HepG2 (cell line): ENCODE measurements at regions not wholly inside any gene's neighbourhood (a gene's known extent, or its start where the extent isn't known, plus 50 kb on each side); places are given as distances from the start of the nearest gene placed in this dataset.

Source experiments
- ARNT2 ChIP-seq: sonication (generic); formaldehyde crosslinking; IDR thresholded peaks from 2 replicates; pipeline ENCODE4 v1.8.0; 2022; ENCODE audit warnings: mild to moderate bottlenecking, low read depth, missing genetic modification reagents, moderate library complexity
- CEBPG ChIP-seq: IDR thresholded peaks from 2 replicates; pipeline ENCODE4 v1.6.1; 2016
- FOXM1 ChIP-seq: sonication (generic); formaldehyde crosslinking; IDR thresholded peaks from 2 replicates; pipeline ENCODE4 v1.5.0; 2020; ENCODE audit warnings: missing genetic modification reagents
- JUNB ChIP-seq: sonication (generic); formaldehyde crosslinking; IDR thresholded peaks from 2 replicates; pipeline ENCODE4 v1.8.0; 2022; ENCODE audit warnings: missing genetic modification reagents, mild to moderate bottlenecking, borderline replicate concordance
- MTF1 ChIP-seq: sonication (generic); formaldehyde crosslinking; IDR thresholded peaks from 2 replicates; pipeline ENCODE4 v1.5.0; 2020; ENCODE audit warnings: missing genetic modification reagents
- NBN ChIP-seq: fragments of 450-650 bp; conservative IDR thresholded peaks from 2 replicates; pipeline ENCODE4 v1.6.1; 2017
- PAX8 ChIP-seq: sonication (generic); formaldehyde crosslinking; IDR thresholded peaks from 2 replicates; pipeline ENCODE4 v1.8.0; 2022; ENCODE audit warnings: mild to moderate bottlenecking, missing genetic modification reagents, borderline replicate concordance
- PHF21A ChIP-seq: sonication (generic); formaldehyde crosslinking; IDR thresholded peaks from 2 replicates; pipeline ENCODE4 v1.5.0; 2020; ENCODE audit warnings: mild to moderate bottlenecking, missing genetic modification reagents
- POLR2AphosphoS5 ChIP-seq: IDR thresholded peaks from 2 replicates; pipeline ENCODE4 v1.6.1; 2012; ENCODE audit warnings: low read depth, low read length
- ZNF124 ChIP-seq: sonication (generic); formaldehyde crosslinking; IDR thresholded peaks from 2 replicates; pipeline ENCODE4 v1.4.0; 2020; ENCODE audit warnings: missing genetic modification reagents
- ZNF501 ChIP-seq: sonication (generic); formaldehyde crosslinking; IDR thresholded peaks from 2 replicates; pipeline ENCODE4 v1.5.1; 2020; ENCODE audit warnings: mild to moderate bottlenecking, moderate library complexity, missing genetic modification reagents
- ZNF552 ChIP-seq: sonication (generic); formaldehyde crosslinking; IDR thresholded peaks from 2 replicates; pipeline ENCODE4 v1.9.0; 2022; ENCODE audit warnings: missing genetic modification reagents, mild to moderate bottlenecking, borderline replicate concordance
- ZNF841 ChIP-seq: sonication (generic); formaldehyde crosslinking; IDR thresholded peaks from 2 replicates; pipeline ENCODE4 v1.8.1; 2023; ENCODE audit warnings: missing genetic modification reagents, borderline replicate concordance
- TF ChIP-seq, protein P1 (sequence below): IDR thresholded peaks from 2 replicates; pipeline ENCODE4 v1.6.1; 2012; ENCODE audit warnings: inconsistent platforms
- TF ChIP-seq, protein P2 (sequence below): sonication (generic); formaldehyde crosslinking; IDR thresholded peaks from 2 replicates; pipeline ENCODE4 v1.8.0; 2022; ENCODE audit warnings: missing genetic modification reagents, mild to moderate bottlenecking, moderate library complexity, borderline replicate concordance
- TF ChIP-seq, protein P3 (sequence below): sonication (generic); formaldehyde crosslinking; IDR thresholded peaks from 2 replicates; pipeline ENCODE4 v1.8.0; 2022; ENCODE audit warnings: low read depth, missing genetic modification reagents
- TF ChIP-seq, protein P4 (sequence below): sonication (generic); formaldehyde crosslinking; conservative IDR thresholded peaks from 2 replicates; pipeline ENCODE4 v1.4.0; 2020; ENCODE audit warnings: missing genetic modification reagents
- TF ChIP-seq, protein P5 (sequence below): sonication (generic); formaldehyde crosslinking; IDR thresholded peaks from 2 replicates; pipeline ENCODE4 v1.8.1; 2023; ENCODE audit warnings: mild to moderate bottlenecking, missing genetic modification reagents
- TF ChIP-seq, protein P6 (sequence below): sonication (generic); formaldehyde crosslinking; IDR thresholded peaks from 2 replicates; pipeline ENCODE4 v1.5.0; 2020; ENCODE audit warnings: mild to moderate bottlenecking, missing genetic modification reagents
- TF ChIP-seq, protein P7 (sequence below): sonication (generic); formaldehyde crosslinking; IDR thresholded peaks from 2 replicates; pipeline ENCODE4 v1.4.0; 2020; ENCODE audit warnings: mild to moderate bottlenecking, missing genetic modification reagents

DNA sequence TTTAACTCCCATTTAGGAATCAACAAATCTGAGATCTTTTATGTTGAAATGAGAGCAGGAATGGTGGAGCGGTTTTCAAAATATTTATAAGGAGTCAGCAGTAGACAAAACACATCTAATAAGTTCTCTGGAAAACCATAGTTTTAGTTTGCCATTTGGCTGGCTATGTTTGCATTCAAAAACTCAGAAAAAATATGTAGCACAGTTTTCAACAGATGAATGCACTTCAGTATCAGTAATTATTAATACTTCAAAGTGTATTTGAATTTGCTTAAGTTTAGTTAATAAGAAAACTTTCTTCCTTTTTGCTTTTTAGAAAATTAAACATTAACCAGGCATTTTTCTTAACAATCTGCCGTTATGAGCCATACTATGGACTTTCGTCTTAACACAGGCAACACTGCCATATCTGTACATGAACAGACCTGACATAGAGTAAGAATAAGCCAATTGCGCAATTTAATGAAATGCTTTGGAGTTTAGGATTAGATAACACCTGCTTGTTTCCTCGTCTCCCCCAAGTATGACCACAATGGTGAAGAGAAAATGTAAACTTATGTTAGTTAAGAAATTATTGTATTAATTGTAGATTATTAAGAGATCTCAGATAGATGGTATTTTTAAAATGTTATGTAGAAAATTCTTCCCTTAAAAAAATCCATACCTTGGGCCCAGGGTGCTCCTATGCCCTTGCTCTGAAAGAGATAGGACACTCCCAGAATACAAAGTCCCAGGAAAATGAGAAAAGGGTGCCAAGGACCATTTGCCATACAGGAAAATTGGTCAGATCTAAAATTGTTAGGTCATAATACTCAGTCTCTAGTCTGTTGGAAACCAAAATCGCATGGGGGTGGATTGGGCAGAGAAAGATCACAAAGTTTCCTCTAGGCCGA, 552.3 kb upstream of the ARGLU1 start (continued):
- TF ChIP-seq, protein P1, sequence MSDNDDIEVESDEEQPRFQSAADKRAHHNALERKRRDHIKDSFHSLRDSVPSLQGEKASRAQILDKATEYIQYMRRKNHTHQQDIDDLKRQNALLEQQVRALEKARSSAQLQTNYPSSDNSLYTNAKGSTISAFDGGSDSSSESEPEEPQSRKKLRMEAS: no peak
- TF ChIP-seq POLR2AphosphoS5: no peak
- no peak for TF ChIP-seq FOXM1 (CRISPR knock-in tag)
- TF ChIP-seq, protein P2, sequence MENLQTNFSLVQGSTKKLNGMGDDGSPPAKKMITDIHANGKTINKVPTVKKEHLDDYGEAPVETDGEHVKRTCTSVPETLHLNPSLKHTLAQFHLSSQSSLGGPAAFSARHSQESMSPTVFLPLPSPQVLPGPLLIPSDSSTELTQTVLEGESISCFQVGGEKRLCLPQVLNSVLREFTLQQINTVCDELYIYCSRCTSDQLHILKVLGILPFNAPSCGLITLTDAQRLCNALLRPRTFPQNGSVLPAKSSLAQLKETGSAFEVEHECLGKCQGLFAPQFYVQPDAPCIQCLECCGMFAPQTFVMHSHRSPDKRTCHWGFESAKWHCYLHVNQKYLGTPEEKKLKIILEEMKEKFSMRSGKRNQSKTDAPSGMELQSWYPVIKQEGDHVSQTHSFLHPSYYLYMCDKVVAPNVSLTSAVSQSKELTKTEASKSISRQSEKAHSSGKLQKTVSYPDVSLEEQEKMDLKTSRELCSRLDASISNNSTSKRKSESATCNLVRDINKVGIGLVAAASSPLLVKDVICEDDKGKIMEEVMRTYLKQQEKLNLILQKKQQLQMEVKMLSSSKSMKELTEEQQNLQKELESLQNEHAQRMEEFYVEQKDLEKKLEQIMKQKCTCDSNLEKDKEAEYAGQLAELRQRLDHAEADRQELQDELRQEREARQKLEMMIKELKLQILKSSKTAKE (CRISPR knock-in tag): no peak
- no peak for TF ChIP-seq JUNB (CRISPR knock-in tag)
- TF ChIP-seq CEBPG: peak; percentile 99
- no peak for TF ChIP-seq NBN
- TF ChIP-seq, protein P3, sequence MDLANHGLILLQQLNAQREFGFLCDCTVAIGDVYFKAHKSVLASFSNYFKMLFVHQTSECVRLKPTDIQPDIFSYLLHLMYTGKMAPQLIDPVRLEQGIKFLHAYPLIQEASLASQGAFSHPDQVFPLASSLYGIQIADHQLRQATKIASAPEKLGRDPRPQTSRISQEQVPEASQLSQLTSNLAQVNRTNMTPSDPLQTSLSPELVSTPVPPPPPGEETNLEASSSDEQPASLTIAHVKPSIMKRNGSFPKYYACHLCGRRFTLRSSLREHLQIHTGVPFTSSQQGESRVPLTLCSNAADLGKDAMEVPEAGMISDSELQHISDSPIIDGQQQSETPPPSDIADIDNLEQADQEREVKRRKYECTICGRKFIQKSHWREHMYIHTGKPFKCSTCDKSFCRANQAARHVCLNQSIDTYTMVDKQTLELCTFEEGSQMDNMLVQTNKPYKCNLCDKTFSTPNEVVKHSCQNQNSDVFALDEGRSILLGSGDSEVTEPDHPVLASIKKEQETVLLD (CRISPR knock-in tag): no peak
- TF ChIP-seq, protein P4, sequence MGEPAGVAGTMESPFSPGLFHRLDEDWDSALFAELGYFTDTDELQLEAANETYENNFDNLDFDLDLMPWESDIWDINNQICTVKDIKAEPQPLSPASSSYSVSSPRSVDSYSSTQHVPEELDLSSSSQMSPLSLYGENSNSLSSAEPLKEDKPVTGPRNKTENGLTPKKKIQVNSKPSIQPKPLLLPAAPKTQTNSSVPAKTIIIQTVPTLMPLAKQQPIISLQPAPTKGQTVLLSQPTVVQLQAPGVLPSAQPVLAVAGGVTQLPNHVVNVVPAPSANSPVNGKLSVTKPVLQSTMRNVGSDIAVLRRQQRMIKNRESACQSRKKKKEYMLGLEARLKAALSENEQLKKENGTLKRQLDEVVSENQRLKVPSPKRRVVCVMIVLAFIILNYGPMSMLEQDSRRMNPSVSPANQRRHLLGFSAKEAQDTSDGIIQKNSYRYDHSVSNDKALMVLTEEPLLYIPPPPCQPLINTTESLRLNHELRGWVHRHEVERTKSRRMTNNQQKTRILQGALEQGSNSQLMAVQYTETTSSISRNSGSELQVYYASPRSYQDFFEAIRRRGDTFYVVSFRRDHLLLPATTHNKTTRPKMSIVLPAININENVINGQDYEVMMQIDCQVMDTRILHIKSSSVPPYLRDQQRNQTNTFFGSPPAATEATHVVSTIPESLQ (CRISPR knock-in tag): no peak
- no peak for TF ChIP-seq ZNF841
- TF ChIP-seq PAX8: no peak
- TF ChIP-seq ZNF124 (CRISPR knock-in tag): no peak
- TF ChIP-seq, protein P5, sequence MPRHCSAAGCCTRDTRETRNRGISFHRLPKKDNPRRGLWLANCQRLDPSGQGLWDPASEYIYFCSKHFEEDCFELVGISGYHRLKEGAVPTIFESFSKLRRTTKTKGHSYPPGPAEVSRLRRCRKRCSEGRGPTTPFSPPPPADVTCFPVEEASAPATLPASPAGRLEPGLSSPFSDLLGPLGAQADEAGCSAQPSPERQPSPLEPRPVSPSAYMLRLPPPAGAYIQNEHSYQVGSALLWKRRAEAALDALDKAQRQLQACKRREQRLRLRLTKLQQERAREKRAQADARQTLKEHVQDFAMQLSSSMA: no peak
- TF ChIP-seq, protein P6, sequence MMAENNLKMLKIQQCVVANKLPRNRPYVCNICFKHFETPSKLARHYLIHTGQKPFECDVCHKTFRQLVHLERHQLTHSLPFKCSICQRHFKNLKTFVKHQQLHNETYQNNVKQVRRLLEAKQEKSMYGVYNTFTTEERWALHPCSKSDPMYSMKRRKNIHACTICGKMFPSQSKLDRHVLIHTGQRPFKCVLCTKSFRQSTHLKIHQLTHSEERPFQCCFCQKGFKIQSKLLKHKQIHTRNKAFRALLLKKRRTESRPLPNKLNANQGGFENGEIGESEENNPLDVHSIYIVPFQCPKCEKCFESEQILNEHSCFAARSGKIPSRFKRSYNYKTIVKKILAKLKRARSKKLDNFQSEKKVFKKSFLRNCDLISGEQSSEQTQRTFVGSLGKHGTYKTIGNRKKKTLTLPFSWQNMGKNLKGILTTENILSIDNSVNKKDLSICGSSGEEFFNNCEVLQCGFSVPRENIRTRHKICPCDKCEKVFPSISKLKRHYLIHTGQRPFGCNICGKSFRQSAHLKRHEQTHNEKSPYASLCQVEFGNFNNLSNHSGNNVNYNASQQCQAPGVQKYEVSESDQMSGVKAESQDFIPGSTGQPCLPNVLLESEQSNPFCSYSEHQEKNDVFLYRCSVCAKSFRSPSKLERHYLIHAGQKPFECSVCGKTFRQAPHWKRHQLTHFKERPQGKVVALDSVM (CRISPR knock-in tag): no peak
- TF ChIP-seq ZNF552: no peak
- TF ChIP-seq ZNF501 (CRISPR knock-in tag): no peak
- TF ChIP-seq ARNT2 (CRISPR knock-in tag): no peak
- TF ChIP-seq MTF1 (CRISPR knock-in tag): no peak
- TF ChIP-seq PHF21A (CRISPR knock-in tag): 0 out of 2 replicates have a peak, but pooled peaks have one; percentile 17
- TF ChIP-seq, protein P7, sequence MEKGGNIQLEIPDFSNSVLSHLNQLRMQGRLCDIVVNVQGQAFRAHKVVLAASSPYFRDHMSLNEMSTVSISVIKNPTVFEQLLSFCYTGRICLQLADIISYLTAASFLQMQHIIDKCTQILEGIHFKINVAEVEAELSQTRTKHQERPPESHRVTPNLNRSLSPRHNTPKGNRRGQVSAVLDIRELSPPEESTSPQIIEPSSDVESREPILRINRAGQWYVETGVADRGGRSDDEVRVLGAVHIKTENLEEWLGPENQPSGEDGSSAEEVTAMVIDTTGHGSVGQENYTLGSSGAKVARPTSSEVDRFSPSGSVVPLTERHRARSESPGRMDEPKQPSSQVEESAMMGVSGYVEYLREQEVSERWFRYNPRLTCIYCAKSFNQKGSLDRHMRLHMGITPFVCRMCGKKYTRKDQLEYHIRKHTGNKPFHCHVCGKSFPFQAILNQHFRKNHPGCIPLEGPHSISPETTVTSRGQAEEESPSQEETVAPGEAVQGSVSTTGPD (CRISPR knock-in tag): no peak
